ENCODE measurements at regions not wholly inside any gene's neighbourhood (a gene's known extent, or its start where the extent isn't known, plus 50 kb on each side); places are given as distances from the start of the nearest gene placed in this dataset.

DNA sequence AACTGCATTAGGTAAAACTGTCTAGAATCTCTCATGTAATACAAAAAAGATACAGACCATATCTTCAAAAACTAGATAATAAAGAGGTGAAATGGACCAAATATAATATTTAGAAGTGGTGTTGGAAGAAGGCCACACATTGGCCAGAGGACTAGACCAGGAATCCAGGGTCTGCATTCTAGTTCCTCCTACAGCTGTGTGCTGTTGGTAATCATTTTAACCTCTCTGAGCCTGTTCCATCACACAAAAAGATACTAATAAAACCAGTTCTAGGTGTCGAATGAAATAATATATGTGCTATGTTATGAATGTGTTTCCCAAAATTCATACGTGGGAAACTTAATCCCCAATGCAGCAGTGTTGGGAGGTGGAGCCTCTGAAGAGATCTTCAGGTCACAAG, 111.6 kb upstream of the RREB1 start:
- no TSS peak for BruUV-seq (replicated peaks)

More for the DNA sequence above, 111.6 kb upstream of the RREB1 start:
- ChIA-PET CTCF (interaction anchor here (1.2 kb wide), 1 partner anchor 10 kb away, joined by 3 read pairs; no protein-coding TSS in a partner anchor), POLR2A (no interaction called here)
- H2AFZ ChIP-seq (ENCODE audit: low read depth, low read length) = no peak overlapping the region
- TF ChIP-seq EZH2 (IDR thresholded peaks at IDR 0.05; ENCODE audit: borderline replicate concordance, low read depth, low read length, severe bottlenecking) (no peak), MYC (IDR thresholded peaks at IDR 0.05; ENCODE audit: low read depth, low read length) (no peak), GATA2 (IDR thresholded peaks at IDR 0.05; ENCODE audit: insufficient read depth, insufficient read length, low read depth, low read length) (no peak), POLR2A (IDR thresholded peaks at IDR 0.05; ENCODE audit: low read depth, low read length) (no peak), FOS (IDR thresholded peaks at IDR 0.05; ENCODE audit: borderline replicate concordance, insufficient read depth, low read length) (no peak), POLR2AphosphoS5 (IDR thresholded peaks at IDR 0.05; ENCODE audit: insufficient read depth, low read depth, low read length) (no peak), MAX (IDR thresholded peaks at IDR 0.05; ENCODE audit: insufficient read depth, insufficient read length) (no peak), JUN (IDR thresholded peaks at IDR 0.05; ENCODE audit: borderline replicate concordance, insufficient read depth, insufficient read length, low read depth) (no peak)
- TF ChIP-seq, protein P1, sequence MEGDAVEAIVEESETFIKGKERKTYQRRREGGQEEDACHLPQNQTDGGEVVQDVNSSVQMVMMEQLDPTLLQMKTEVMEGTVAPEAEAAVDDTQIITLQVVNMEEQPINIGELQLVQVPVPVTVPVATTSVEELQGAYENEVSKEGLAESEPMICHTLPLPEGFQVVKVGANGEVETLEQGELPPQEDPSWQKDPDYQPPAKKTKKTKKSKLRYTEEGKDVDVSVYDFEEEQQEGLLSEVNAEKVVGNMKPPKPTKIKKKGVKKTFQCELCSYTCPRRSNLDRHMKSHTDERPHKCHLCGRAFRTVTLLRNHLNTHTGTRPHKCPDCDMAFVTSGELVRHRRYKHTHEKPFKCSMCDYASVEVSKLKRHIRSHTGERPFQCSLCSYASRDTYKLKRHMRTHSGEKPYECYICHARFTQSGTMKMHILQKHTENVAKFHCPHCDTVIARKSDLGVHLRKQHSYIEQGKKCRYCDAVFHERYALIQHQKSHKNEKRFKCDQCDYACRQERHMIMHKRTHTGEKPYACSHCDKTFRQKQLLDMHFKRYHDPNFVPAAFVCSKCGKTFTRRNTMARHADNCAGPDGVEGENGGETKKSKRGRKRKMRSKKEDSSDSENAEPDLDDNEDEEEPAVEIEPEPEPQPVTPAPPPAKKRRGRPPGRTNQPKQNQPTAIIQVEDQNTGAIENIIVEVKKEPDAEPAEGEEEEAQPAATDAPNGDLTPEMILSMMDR (IDR thresholded peaks at IDR 0.05; ENCODE audit: extremely low read depth in 1 of 2, insufficient read depth in 1 of 2, low read depth in 1 of 2, low read length in 2 of 2) = no peak
- H3K36me3 ChIP-seq (ENCODE audit: control insufficient read depth in 2 of 2, extremely low read depth in 1 of 2, insufficient read depth in 2 of 2, low read length in 2 of 2) = no peaks in the 10 kb centered on the region
- no peaks in the 10 kb centered on the region for H3K27me3 ChIP-seq (ENCODE audit: control insufficient read depth in 2 of 2, insufficient read depth in 2 of 2, low read length in 2 of 2)
- no peak for FAIRE-seq
- no peaks in the 10 kb centered on the region for H4K20me1 ChIP-seq (replicated peaks; ENCODE audit: control insufficient read depth, extremely low read depth, insufficient read depth, low read length)
- H3K9ac ChIP-seq (replicated peaks; ENCODE audit: extremely low read depth, insufficient read depth, low read length) = no peak overlapping the region
- no peaks in the 10 kb centered on the region for H3K9me3 ChIP-seq (replicated peaks; ENCODE audit: control insufficient read depth, insufficient read depth, low read length)
- H3K79me2 ChIP-seq (ENCODE audit: control insufficient read depth, insufficient read depth, low read length) = no peaks in the 10 kb centered on the region
- no peak overlapping the region for H3K4me2 ChIP-seq (ENCODE audit: insufficient read depth, low read length)
- no peaks in the 10 kb centered on the region for H3K4me1 ChIP-seq (ENCODE audit: control insufficient read depth, extremely low read depth, insufficient read depth, low read length)
- intact Hi-C loops (cut with micrococcal nuclease) = no loop called here
- H3K4me3 ChIP-seq (replicated peaks in 1 of 3; ENCODE audit: insufficient read depth in 1 of 3, low read depth in 1 of 3, low read length in 3 of 3) = no peak overlapping the region
- dilution Hi-C loops (cut with MboI; ENCODE audit: extremely low pct_ligation_motif_present, low sequenced_read_pairs) = no loop called here
- no peak overlapping the region for H3K27ac ChIP-seq (ENCODE audit: insufficient read depth, low read depth, low read length)
- DNase-seq (ENCODE audit: low read depth, low spot score) = no peak
- H3K9me1 ChIP-seq (replicated peaks; ENCODE audit: control insufficient read depth, extremely low read depth, insufficient read depth, low read length) = no peaks in the 10 kb centered on the region
